ENCODE measurements at regions not wholly inside any gene's neighbourhood (a gene's known extent, or its start where the extent isn't known, plus 50 kb on each side); places are given as distances from the start of the nearest gene placed in this dataset.
"Not testable (repeated sequence)": the region's sequence is repeated elsewhere in the genome, so short reads cannot be mapped to it uniquely, and the experiment has no call there.

DNA sequence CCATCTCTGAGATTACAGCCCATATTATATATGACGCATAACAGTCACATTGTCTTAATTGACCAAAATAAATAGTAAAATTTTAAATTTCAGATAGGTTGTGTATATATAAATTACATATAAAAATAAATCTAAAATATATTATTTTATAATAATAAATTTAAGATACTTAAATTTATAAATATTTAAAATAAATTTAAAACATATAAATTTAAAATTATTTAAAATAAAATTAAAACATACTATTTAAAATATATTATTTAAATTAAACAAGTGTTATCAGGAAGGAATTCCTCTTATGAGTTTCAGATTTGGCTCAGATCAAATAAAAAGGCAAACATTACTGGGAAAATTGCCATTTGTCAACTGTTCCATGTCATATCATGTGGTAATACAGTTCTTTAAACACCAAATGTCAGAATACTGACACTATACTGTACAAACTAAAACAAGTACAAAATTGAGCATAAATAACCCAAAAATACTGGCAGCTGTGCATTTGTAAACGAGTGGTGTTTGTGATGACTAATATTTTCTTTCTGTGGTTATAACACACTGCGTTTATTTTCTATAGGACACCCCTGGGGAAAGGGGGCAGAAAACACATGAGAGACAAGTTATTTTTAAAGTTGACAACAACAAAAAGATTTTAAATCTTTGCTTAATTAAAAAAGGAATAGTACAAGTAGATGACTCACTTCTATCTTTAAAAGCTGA lies 71.3 kb upstream of the DGKB start:
- TF ChIP-seq, protein P1, sequence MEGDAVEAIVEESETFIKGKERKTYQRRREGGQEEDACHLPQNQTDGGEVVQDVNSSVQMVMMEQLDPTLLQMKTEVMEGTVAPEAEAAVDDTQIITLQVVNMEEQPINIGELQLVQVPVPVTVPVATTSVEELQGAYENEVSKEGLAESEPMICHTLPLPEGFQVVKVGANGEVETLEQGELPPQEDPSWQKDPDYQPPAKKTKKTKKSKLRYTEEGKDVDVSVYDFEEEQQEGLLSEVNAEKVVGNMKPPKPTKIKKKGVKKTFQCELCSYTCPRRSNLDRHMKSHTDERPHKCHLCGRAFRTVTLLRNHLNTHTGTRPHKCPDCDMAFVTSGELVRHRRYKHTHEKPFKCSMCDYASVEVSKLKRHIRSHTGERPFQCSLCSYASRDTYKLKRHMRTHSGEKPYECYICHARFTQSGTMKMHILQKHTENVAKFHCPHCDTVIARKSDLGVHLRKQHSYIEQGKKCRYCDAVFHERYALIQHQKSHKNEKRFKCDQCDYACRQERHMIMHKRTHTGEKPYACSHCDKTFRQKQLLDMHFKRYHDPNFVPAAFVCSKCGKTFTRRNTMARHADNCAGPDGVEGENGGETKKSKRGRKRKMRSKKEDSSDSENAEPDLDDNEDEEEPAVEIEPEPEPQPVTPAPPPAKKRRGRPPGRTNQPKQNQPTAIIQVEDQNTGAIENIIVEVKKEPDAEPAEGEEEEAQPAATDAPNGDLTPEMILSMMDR (IDR thresholded peaks at IDR 0.05; ENCODE audit: low read depth, low read length), result no peak
- H3K4me3 ChIP-seq, result no peak overlapping the region

DNA sequence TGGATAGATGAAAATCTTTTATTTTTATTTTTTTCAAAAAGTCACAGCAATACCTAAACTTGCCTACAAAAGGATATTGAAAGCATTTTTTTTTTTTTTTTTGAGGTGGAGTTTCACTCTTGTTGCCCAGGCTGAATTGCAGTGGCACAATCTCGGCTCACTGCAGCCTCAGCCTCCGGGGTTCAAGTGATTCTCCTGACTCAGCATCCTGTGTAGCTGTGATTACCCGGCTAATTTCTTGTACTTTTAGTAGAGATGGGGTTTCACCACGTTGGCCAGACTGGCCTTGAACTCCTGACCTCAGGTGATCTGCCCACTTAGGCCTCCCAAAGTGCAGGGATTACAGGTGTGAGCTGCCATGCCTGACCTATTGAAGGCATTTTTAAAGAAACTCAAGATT lies 69.1 kb upstream of the DGKB start:
- not testable (repeated sequence) for H3K27me3 ChIP-seq; H3K9me3 ChIP-seq (ENCODE audit: low read depth); H3K36me3 ChIP-seq; H3K4me3 ChIP-seq; H3K4me1 ChIP-seq (ENCODE audit: low read depth); H3K27ac ChIP-seq; DNase-seq (ENCODE audit: low read depth in 1 of 2, low spot score in 1 of 2)

More for the DNA sequence above, 71.3 kb upstream of the DGKB start:
- H3K27me3 ChIP-seq, result no peaks in the 10 kb centered on the region
- no peak overlapping the region for H3K27ac ChIP-seq
- H3K36me3 ChIP-seq, result no peaks in the 10 kb centered on the region
- no peaks in the 10 kb centered on the region for H3K9me3 ChIP-seq (ENCODE audit: low read depth)
- H3K4me1 ChIP-seq (ENCODE audit: low read depth), result no peaks in the 10 kb centered on the region
- no peak for DNase-seq (ENCODE audit: low read depth in 1 of 2, low spot score in 1 of 2)

DNA sequence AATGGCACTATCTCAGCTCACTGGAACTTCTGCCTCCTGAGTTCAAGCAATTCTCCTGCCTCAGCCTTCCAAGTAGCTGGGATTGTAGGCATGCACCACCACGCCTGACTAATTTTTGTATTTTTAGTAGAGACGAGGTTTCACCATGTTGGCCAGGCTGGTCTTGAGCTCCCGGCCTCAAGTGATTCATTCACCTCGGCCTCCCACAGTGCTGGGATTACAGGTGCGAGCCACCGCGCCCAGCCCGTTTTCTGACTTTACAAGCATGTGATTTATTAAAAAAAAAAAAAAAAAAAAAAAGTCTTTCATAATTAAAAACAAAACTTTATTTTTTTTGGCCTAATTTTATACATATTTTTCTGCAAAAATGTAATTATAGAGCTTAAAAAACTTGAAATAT lies 64.8 kb upstream of the DGKB start:
- H3K36me3 ChIP-seq; H3K4me3 ChIP-seq; H3K27ac ChIP-seq; H3K4me1 ChIP-seq (ENCODE audit: low read depth); H3K9me3 ChIP-seq (ENCODE audit: low read depth); DNase-seq (ENCODE audit: low read depth in 1 of 2, low spot score in 1 of 2); H3K27me3 ChIP-seq: not testable (repeated sequence)

DNA sequence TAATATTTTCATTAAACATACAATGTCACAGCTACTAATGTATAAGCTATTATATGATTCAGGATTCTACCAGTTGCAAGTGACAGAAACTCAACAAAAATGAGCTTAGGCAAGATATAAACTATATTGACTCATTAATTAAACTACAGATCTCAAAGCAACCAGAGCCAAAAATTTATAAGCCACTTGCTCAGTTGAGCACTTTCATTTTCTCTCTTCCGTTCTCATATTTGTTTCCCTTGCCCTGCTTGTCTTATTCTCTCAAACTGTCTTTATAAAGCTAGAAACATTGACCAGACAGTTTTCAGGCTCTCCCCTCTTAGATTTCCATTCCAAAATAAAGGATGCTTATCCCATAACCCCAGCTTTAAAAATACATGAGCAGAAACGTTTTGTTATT lies 60.2 kb upstream of the DGKB start:
- TF ChIP-seq, protein P1 (IDR thresholded peaks at IDR 0.05; ENCODE audit: low read depth, low read length), result no peak
- Histone ChIP-seq H3K4me3 (no peak overlapping the region), H3K4me1 (ENCODE audit: low read depth) (no peaks in the 10 kb centered on the region), H3K36me3 (no peaks in the 10 kb centered on the region), H3K9me3 (ENCODE audit: low read depth) (no peaks in the 10 kb centered on the region), H3K27me3 (no peaks in the 10 kb centered on the region), H3K27ac (no peak overlapping the region)
- no peak for DNase-seq (ENCODE audit: low read depth in 1 of 2, low spot score in 1 of 2)

GRCh38 chr7:14960721-14961120 lies 58.2 kb upstream of the DGKB start:
- H3K36me3 ChIP-seq, result no peaks in the 10 kb centered on the region
- H3K9me3 ChIP-seq (ENCODE audit: low read depth), result no peaks in the 10 kb centered on the region
- no peaks in the 10 kb centered on the region for H3K27me3 ChIP-seq
- no peak for DNase-seq (ENCODE audit: low read depth in 1 of 2, low spot score in 1 of 2)
- H3K27ac ChIP-seq, result no peak overlapping the region
- H3K4me1 ChIP-seq (ENCODE audit: low read depth), result no peaks in the 10 kb centered on the region
- no peak overlapping the region for H3K4me3 ChIP-seq
- TF ChIP-seq, protein P1 (IDR thresholded peaks at IDR 0.05; ENCODE audit: low read depth, low read length), result no peak

DNA sequence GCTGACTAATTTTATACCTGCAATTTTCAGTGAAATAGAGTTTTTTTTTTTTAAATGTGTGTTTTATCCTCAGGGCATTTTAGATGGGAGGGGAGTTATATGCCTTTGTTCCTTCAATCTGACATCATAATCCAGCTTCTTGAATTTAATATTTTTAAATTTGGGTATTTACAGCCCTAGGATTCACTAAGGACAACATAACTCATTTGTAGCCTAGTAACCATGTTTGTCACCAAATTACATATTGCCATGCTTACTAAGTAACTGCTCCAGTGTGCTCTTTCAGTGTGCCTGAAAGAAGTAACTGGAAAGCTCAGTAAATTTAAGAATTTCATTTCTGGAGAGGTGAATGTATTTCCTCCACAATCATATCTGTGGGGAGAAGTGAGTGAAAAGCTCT lies 56.8 kb upstream of the DGKB start:
- DNase-seq (ENCODE audit: low read depth in 1 of 2, low spot score in 1 of 2), result no peak
- Histone ChIP-seq H3K9me3 (ENCODE audit: low read depth) (no peaks in the 10 kb centered on the region), H3K27me3 (no peaks in the 10 kb centered on the region), H3K4me3 (no peak overlapping the region), H3K4me1 (ENCODE audit: low read depth) (no peaks in the 10 kb centered on the region), H3K27ac (no peak overlapping the region), H3K36me3 (no peaks in the 10 kb centered on the region)
- TF ChIP-seq, protein P1 (IDR thresholded peaks at IDR 0.05; ENCODE audit: low read depth, low read length), result no peak
